ENCODE measurements at regions not wholly inside any gene's neighbourhood (a gene's known extent, or its start where the extent isn't known, plus 50 kb on each side); places are given as distances from the start of the nearest gene placed in this dataset.

DNA sequence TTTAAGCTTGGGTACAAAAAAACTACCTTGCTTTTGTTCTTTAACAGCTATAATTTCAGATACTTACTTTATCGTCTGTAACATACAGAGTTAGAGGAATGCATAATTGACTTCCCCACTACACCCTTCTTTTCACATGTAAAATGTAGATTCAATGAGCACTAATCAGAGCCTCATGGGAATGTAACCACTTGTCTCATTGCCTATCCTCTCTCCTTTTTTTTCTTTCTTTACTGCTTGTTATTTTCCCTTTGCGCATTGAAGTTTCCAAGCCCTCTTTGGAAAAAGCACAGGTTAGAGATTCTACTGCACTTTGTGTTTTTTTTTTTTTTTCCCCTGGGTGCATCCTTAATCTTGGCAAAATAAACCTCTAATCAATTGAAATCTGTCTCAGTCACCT is 965.1 kb upstream of the PABPC4L start:
- Histone ChIP-seq H3K4me3 (no peak overlapping the region), H2AFZ (no peak overlapping the region), H3K27me3 (ENCODE audit: insufficient read depth, low read depth) (no peaks in the 10 kb centered on the region), H3F3A (ENCODE audit: insufficient read depth, low read depth) (no peaks in the 10 kb centered on the region), H3K4me2 (no peak overlapping the region), H3K79me2 (ENCODE audit: low read depth) (no peaks in the 10 kb centered on the region), H3K36me3 (ENCODE audit: low read depth) (no peaks in the 10 kb centered on the region), H3K4me1 (replicated peaks; ENCODE audit: insufficient read depth) (no peaks in the 10 kb centered on the region), H4K20me1 (ENCODE audit: insufficient read depth) (no peaks in the 10 kb centered on the region), H3K9me2 (ENCODE audit: insufficient read depth) (no peaks in the 10 kb centered on the region), H3K9me3 (ENCODE audit: insufficient read depth, low read depth) (no peaks in the 10 kb centered on the region), H3K27ac (no peak overlapping the region)
- CTCF ChIA-PET: no interaction called here
- intact Hi-C loops (cut with micrococcal nuclease; ENCODE audit: unreplicated experiment): no loop called here
- TF ChIP-seq, protein P1, sequence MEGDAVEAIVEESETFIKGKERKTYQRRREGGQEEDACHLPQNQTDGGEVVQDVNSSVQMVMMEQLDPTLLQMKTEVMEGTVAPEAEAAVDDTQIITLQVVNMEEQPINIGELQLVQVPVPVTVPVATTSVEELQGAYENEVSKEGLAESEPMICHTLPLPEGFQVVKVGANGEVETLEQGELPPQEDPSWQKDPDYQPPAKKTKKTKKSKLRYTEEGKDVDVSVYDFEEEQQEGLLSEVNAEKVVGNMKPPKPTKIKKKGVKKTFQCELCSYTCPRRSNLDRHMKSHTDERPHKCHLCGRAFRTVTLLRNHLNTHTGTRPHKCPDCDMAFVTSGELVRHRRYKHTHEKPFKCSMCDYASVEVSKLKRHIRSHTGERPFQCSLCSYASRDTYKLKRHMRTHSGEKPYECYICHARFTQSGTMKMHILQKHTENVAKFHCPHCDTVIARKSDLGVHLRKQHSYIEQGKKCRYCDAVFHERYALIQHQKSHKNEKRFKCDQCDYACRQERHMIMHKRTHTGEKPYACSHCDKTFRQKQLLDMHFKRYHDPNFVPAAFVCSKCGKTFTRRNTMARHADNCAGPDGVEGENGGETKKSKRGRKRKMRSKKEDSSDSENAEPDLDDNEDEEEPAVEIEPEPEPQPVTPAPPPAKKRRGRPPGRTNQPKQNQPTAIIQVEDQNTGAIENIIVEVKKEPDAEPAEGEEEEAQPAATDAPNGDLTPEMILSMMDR (conservative IDR thresholded peaks at IDR 0.05): no peak
- no peak for TF ChIP-seq EZH2 (IDR thresholded peaks at IDR 0.05; ENCODE audit: low read depth)
- BruUV-seq (replicated peaks): no TSS peak
- POLR2A ChIA-PET (ENCODE audit: unreplicated experiment): no interaction called here
- DNase-seq: no peak

DNA sequence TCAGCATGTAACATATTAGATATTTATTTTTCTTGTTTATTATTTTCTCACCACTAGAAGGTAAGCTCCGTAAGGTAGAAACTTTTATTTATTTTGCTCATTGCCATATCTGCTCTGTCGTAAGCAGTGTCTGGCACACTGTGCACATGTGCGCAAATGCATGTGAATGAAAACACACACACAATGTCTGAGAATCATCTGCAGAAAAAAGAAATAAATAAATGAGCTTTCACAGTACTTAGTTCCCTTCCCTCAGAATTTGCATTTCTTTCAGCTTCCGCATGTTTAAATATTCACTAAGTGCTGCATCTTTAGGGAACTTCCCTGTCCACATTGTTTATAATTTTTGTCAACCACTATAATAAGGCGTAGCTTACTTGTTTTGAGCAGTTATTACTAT is 963.0 kb upstream of the PABPC4L start:
- Histone ChIP-seq H3K9me3 (ENCODE audit: insufficient read depth, low read depth) (no peaks in the 10 kb centered on the region), H3K27ac (no peak overlapping the region), H3K9me2 (ENCODE audit: insufficient read depth) (no peaks in the 10 kb centered on the region), H3F3A (ENCODE audit: insufficient read depth, low read depth) (no peaks in the 10 kb centered on the region), H4K20me1 (ENCODE audit: insufficient read depth) (no peaks in the 10 kb centered on the region), H3K79me2 (ENCODE audit: low read depth) (no peaks in the 10 kb centered on the region), H3K27me3 (ENCODE audit: insufficient read depth, low read depth) (no peaks in the 10 kb centered on the region), H3K36me3 (ENCODE audit: low read depth) (no peaks in the 10 kb centered on the region), H3K4me3 (no peak overlapping the region), H2AFZ (no peak overlapping the region), H3K4me1 (replicated peaks; ENCODE audit: insufficient read depth) (no peaks in the 10 kb centered on the region), H3K4me2 (no peak overlapping the region)
- TF ChIP-seq, protein P1 (conservative IDR thresholded peaks at IDR 0.05): no peak
- TF ChIP-seq EZH2 (IDR thresholded peaks at IDR 0.05; ENCODE audit: low read depth): no peak
- POLR2A ChIA-PET (ENCODE audit: unreplicated experiment): interaction anchor here (0.7 kb wide), 1 partner anchor 33 kb away, joined by 8 read pairs; no protein-coding TSS in a partner anchor
- BruUV-seq (replicated peaks): no TSS peak
- no peak for DNase-seq
- intact Hi-C loops (cut with micrococcal nuclease; ENCODE audit: unreplicated experiment): no loop called here
- CTCF ChIA-PET: no interaction called here

DNA sequence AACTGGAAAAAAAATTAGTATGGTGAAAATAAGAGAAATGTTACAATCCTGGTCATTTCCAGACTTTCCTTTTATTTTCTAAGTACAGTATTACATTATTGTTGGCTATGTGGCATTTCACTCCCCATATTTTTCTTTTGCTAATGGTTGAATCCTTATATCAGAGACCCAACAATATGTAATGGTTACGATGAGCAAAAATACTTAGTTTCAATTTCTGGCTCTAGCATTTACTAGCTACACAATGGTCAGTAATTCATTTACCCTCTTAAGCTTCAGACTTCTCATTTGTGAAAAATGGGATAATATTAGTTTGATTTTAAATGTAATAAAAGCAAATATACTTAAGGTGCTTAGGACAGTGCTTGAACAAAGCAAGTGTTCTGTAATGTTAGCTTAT is 942.9 kb upstream of the PABPC4L start:
- no peak for DNase-seq
- H2AFZ ChIP-seq: no peak overlapping the region
- no peaks in the 10 kb centered on the region for H4K20me1 ChIP-seq (ENCODE audit: insufficient read depth)
- no peaks in the 10 kb centered on the region for H3K27me3 ChIP-seq (ENCODE audit: insufficient read depth, low read depth)
- no peaks in the 10 kb centered on the region for H3K4me1 ChIP-seq (replicated peaks; ENCODE audit: insufficient read depth)
- no peak for TF ChIP-seq EZH2 (IDR thresholded peaks at IDR 0.05; ENCODE audit: low read depth)
- TF ChIP-seq, protein P1 (conservative IDR thresholded peaks at IDR 0.05): no peak
- POLR2A ChIA-PET (ENCODE audit: unreplicated experiment): no interaction called here
- intact Hi-C loops (cut with micrococcal nuclease; ENCODE audit: unreplicated experiment): no loop called here
- H3K27ac ChIP-seq: no peak overlapping the region
- no peak overlapping the region for H3K4me2 ChIP-seq
- no peaks in the 10 kb centered on the region for H3K36me3 ChIP-seq (ENCODE audit: low read depth)
- H3K9me3 ChIP-seq (ENCODE audit: insufficient read depth, low read depth): no peaks in the 10 kb centered on the region
- H3F3A ChIP-seq (ENCODE audit: insufficient read depth, low read depth): no peaks in the 10 kb centered on the region
- CTCF ChIA-PET: no interaction called here
- BruUV-seq (replicated peaks): no TSS peak
- H3K9me2 ChIP-seq (ENCODE audit: insufficient read depth): no peaks in the 10 kb centered on the region
- no peak overlapping the region for H3K4me3 ChIP-seq
- H3K79me2 ChIP-seq (ENCODE audit: low read depth): no peaks in the 10 kb centered on the region
